T-helper 2 cell treated with Interferon-gamma antibody and Interleukin-4, amounts not matched to agents 100 ng/mL and 5 ng/mL, for 36 hours (primary cell): ENCODE measurements at regions not wholly inside any gene's neighbourhood (a gene's known extent, or its start where the extent isn't known, plus 50 kb on each side); places are given as distances from the start of the nearest gene placed in this dataset.

Experiments used
- intact Hi-C: fragments of 100-400 bp; cut with micrococcal nuclease; formaldehyde crosslinking; loops from one replicate; pipeline ENCODE4 v1.15.1; 2023

DNA sequence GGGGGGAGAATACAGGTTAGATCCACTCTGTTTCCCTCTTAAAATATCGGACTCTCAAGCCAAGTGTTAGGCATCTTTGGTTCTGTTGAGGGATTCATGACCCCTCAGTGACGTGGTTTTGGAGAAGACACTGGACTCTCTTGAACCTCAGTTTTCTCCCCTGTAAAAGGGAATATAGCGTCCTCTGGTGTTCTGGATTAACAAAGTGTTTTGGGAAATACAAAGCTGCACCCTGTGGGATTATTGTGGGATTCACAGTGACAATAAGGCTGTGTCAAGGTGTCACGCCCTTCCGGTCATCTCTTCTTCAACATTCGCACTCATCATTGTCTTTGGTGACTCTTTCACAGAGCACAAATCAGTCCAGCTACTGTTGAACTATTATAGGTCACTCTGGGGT lies 139.0 kb downstream of the IRX1 start:
- intact Hi-C loops = no loop called here

DNA sequence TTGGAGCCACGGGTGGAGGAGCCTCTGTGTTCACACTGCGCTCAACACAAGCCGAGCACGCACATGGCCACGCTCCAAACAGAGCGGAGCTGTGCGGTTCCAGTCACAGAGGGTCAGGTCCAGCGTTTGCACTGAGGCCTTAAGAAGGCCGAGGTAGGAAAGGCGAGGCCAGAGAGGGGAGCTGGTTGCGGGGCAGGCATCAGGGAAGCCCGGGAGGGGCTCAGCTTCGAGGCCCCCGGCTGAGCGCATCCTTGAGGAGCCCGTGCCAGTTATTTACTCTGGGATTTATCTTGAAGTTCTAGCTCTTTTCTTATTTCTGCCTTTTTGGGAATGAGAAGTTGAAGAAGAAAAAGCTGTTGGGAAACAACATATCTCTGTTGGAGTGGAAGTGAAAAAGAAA lies 140.8 kb downstream of the IRX1 start:
- intact Hi-C loops = no loop called here

DNA sequence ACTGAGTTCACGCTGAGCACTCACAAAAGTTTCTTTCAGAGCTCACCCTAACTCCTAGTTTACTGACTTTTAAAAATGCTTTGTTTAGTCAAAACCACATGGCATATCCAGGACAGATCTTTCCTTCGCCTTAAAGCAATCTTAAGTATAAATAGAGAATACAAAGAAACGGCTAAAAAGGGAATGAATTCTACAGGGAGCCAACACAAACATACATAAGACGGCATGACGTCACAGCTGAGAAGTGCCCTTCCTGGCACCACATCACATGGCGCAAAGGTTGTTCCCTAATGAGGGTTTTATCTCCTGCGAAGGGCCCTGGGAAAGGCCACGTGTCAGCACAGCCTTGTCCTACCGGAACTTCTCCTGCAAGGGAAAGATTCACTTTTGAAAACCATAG lies 141.3 kb downstream of the IRX1 start:
- intact Hi-C loops = no loop called here

DNA sequence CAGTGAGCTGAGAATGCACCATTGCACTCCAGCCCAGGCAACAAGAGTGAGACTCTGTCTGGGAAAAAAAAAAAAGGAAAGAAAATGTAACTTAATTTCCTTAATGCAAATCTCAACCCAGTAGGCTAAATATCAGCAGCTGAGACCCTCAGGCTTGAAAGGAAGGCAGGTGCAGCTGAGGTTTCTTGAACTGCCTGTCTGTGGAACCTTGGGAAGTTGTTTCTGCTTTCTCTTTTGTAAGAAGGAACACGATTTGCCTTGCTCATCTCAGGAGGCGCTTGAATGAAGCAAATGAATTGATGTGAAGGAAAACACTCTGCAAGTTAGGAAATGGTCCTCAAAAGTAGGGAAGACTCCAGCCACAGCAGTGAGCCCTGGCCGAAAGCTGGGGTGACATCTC lies 143.3 kb downstream of the IRX1 start:
- intact Hi-C loops = no loop called here

DNA sequence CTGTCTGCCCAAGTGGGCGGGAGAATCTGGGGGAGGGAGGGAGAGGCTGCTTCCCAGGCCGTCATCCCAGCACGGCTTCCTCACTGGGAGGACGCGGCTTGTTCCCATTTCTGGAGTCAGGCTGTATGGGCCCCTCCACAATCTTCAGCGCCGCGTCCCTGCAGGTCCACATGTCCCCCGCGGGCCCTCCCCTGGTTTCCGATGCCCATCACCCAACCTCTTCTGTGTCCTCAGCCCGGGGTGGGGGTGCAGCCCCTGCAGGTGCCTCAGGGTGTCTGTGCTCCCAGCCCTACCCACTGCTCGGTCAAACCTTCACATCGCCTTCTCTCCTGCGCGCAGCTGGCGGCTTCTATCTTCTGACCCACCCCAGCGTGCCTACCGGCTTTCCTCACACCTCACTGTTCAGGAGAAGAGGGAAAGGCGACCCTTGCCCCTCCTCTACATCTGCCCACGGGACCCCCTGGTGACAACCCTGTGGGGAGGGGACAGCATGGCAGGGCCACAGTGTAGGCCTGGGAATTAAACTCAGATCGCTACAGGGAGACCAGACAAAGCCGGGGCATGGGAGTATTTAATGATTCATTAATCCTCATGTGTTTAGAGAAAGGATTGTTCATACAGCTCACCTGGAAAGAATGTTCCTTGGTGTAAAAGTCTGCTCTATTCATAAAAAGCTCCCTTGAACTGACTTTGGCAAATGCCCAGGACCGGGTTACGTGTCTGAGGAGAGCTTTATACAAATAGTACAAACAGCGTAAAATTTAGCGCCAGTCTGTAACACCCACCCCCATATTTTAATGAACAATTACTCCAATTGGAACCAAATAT lies 145.1 kb downstream of the IRX1 start:
- intact Hi-C loops = no loop called here

DNA sequence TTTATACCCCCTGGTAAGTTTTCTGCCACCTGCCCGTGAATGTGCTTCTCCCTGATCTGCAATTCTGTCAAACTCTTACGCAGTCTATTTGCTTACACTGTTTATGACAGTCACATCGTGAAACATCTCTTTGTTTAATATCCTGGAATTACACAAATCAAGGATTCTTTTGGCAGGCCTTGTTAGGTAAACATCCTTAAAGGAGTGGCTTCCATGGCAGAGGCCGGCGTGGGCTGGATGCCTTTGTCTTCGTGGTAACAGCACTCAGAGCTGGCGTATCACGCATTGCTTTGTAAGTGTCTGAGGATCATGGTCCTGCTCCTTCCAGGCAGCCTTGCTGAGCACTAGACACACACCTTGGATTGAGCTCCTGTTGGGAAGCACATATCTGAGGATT lies 145.7 kb downstream of the IRX1 start:
- intact Hi-C loops = no loop called here

DNA sequence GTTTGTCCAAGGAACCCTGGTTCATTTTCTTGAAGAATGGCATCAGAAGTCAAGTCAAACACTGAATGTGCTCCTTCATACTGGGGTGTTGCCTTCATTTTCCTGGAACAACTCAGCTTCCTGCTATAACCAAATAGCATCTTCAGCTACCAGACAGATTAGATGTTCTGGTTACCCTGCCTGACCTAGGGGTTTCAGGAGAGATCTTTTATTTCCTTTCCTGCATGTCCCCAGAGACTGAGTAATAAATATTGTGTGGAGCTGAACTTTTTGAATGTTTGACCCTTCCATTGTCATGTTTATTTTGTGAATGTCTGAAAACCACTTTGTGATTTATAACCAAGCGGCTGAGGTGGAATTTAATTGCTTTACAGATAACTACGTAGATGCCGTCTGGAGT lies 147.1 kb downstream of the IRX1 start:
- intact Hi-C loops = no loop called here

DNA sequence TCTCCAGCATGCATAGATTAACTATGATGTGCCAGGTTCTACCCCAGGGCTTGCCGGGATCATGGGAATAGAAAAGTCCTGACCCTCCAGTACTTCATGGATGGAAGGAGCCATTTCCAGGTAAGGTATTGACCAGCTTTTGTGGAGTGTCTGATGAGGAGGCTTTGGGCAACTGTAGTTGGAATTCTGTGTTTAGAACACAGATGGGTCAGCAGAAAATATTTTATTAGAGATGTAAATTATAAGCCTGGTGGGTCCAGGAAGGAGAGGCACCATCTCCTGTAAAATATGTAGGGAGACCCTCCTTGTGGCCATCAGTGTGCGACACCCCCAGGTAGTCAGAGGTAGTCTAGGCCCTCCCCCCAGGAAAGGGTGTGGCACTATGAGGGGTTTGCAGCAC lies 156.2 kb downstream of the IRX1 start:
- intact Hi-C loops = no loop called here

DNA sequence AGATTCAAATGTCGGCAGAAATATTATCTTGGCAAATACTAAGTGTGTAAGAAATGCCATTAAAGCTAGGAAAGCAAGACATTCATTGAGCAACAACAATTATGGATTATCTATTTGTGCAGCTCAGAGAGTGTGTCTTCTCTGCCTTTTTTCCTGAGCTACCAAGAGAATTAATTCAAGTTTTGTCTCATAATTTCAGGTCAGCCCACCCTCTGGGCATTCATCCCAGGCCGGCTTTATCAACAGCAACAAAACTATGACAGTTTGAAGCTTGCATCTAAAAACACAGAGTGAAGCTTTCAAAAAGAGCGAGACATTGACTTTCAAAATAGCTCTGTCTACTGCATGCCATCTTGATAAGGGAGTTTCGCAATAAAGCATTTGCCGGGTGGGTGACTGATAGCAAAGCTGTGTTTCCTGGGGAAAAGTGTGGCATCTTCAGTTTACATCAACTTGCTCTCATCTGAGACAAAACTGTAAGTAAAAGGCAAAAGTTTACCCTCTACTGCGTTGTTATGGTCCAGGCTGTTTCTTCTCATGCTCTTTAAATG lies 182.4 kb downstream of the IRX1 start:
- intact Hi-C loops = no loop called here

DNA sequence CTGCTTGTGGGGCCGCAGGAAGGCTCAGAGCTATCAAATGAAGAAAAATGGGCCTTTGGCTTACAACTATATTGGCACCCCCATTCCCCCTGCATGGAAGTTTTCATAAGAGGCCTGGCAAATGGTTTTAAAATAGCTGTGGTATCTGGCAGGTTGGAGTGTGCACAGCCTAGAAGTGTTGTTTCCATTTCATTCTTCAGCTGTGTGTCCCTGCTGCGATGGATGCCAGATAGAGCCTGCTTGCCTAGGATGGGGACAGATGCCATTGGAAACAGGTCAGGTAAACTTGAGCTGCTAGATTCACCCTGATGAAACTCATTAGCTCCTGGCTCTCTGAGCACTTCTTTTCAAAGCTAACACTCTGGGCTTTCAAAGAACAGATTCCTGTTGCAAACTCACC lies 183.3 kb downstream of the IRX1 start:
- intact Hi-C loops = no loop called here

DNA sequence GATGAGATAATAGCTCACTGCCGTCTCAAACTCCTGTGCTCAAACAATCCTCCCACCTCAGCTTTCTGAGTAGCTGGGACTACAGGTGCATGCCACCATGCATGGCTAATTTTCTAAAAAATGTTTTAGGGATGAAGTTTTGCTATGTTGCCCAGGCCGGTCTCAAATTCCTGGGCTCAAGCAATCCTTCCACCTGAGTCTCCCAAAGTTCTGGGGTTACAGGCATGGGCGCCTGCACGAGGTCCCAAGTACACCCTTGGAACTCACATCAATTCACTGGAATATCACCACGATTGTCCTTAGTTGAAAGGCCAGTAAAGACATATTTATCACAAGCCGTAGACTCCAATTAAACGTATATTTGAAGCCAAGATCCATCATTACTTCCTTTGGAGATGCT lies 184.6 kb downstream of the IRX1 start:
- intact Hi-C loops = no loop called here

DNA sequence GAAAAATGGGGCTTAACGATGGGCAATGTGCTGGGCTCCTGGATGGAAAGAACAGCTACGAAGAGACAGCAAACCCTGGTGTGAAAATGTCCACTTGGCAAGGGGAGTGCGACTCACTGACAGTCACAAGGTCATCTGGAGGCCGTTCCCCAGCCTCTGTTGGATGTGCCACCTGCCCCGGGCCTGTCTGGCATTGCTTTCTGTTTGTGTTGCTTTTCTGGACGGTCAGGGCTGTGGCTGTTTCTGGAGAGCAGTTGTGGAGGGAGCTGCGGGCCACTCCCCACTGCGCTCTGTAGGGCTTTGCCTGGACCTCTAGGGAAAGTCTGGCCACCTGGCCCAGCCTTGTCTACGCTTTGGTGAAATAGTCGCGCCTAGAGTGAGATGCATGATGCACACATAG lies 185.3 kb downstream of the IRX1 start:
- intact Hi-C loops = no loop called here

DNA sequence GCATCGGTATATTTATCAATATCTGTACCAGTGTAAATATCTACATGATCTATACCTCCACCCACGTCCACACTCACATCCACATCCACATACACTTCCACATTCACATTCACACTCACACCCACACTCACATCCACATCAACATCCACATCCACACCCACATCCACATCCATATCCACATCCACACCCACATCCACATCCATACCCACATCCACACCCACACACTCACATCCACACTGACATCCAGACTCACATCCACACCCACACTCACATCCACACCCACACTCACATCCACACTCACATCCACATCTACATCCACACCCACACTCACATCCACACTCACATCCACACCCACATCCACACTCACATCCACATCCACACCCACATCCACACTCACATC lies 189.2 kb downstream of the IRX1 start:
- intact Hi-C loops = no loop called here

DNA sequence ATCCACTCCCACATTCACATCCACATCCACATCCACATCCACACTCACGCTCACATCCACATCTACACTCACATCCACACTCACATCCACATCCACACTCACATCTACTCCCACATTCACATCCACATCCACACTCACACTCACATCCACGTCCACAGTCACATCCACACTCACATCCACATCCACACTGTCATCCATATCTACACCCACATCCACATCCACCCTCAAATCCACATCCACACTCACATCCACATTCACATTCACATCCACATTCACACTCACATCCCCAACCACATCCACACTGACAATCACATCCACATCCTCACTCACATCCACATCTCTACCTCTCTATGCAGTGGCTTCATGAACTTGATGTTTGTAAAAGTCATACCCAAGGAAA lies 190.5 kb downstream of the IRX1 start:
- intact Hi-C loops = no loop called here

DNA sequence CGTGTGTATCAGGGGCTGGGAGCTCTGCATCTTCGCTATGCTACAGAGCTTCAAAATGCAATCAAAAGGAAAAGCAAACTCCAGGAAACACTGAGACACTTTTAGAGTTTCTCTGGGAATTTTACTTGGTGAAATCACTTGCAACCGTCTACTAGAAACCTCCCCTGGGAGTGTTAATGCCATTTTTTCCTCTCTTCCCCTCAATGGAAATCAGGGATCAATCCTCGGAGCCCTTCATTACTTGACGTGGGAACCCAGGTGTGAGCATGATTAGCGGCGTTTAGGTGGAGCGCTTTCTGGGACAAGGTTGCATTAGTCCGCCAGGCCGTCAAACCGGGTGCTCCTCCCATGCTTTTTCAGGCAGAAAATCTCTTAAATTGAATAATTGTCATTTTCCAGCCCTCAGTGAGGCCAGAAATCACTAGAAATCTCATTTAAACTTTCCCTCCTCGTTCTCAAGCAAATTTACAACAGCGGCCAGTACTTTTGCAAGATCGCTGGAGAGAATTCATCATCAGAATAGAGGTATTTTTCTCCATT lies 191.3 kb downstream of the IRX1 start:
- intact Hi-C loops = no loop called here

DNA sequence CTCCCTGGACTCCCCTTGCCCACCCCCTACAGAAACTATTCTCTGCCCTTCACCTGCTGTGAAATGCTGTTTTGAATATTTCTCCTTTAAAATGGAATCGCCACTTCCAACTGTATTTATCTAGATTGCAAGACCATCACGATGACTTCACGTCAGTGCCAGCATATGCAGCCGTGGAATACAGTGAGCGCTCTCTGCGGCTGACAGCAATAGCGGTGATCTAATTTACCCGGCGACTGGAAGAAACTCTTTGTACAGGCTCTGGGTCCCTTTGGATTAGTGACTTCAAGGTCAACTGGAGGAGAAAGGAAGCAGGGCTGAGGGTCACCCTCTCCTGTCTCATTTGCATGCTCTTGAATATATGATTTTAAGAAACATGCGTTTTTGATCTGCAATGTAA lies 192.0 kb downstream of the IRX1 start:
- intact Hi-C loops = no loop called here

DNA sequence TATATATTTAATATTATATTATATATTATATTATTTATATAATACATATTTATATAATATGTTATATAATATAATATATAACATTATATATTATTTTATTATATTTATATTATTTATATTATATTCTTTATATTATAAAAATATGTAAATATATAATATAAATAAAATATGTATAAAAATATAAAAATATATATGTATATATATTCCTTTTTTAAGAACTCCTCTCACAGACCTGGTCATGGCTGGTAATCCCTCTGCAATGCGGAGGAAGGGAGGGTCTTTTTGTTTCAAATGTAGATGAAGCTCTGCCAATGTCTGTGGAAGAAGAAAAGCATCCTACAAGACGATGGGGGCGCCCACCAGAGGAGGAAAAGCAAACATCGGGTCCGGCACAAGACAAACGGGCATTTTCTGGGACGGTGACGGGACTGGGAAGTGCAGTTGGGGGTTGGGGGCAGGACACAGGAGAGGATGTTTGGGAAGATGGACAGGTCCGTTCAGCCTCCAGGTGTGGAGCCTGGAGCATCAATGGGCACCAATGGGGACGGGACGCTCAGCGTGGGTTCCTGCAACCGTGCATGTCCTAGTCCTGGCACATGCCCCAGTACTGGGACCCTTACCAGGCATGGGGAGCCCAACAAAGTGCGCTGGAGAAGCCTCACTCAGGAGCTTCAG lies 194.0 kb downstream of the IRX1 start:
- intact Hi-C loops = no loop called here

DNA sequence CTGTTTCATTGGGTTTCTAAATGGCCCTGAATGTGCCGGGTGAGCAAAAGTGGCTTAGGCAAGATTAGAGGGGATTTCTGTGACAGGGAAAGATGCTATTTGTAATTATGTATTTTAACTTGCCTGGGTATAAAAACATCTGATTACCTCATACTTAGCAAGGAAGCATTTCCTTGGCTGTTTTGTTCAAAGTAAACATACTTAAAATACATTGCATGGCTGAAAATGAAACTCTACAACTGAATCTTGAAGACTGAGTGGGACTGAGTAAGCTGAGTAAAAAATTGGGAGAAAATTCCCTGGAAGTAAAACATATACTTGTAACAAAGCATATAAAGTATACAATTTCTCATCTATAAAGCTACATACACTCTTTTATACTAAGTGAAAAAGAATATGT lies 197.5 kb downstream of the IRX1 start:
- intact Hi-C loops = no loop called here

DNA sequence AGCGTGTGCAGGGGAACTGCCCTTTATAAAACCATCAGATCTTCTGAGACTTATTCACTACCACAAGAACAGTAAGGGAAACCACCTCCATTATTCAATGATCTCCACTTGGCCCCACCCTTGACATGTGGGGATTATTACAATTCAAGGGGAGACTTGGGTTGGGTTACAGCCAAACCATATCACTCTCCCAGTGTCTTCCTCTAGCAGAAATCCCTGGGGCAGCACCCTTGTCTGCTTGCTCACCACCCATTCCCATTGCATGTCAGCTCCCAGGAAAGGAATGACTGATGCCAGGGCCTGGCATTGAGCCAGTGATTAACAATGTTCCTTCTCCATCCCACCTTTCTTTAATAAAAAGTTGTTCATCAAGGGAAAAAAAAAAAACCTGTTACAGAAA lies 199.0 kb downstream of the IRX1 start:
- intact Hi-C loops = no loop called here

DNA sequence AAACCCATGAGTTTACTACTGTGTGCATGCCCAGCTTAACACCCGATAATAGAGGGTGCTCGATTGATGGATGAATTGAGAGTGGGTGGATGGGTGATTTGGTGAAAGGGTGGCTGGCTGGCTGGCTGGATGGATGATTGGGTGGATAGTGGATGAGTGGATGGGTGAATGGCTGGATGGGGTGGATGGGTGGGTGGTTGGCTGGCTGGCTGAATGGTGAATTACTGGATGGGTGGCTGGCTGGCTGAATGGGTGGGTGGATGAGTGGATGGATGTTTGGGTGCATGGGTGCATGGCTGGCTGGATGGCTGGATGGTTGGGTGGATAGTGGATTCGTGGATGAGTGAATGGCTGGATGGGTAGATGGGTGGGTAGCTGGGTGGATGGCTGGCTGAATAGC lies 201.1 kb downstream of the IRX1 start:
- intact Hi-C loops = no loop called here

DNA sequence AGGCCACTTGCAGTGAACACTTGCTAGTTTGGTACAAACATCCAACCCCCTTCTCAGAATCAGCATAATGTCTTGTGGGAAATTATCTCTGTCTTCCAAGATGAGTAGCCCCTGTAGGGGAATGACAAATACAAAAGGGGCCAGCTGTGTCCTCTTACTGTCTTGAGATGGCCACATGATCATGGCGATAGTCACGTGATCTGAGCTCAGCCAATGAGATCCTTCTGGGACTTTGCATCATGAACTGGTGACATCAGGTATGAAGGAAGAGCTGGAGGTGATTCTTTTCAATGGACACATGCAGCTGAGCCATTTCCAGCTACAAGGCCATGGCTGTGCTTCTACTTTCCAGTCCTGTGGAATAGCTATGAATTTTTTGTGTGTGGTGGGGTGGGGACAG lies 206.3 kb downstream of the IRX1 start:
- intact Hi-C loops = no loop called here

DNA sequence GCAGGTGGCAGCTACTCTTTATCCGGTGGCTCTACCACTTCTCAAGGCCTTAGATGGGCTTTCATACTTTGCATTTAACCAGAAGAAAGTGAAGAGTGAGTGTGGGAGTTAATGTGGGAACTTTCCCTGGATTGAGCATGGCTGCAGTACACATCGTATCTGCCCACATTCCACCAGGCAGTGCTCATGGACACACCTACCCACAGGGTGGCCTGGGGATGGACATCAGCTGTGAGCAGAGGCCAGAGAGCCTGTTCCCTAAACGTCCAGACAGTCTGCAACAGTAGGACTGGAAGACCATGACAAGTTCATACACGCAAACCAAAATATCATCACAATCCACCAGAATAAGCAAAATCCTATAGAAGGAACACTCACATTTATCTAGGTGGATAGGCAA lies 213.8 kb downstream of the IRX1 start:
- intact Hi-C loops = no loop called here

DNA sequence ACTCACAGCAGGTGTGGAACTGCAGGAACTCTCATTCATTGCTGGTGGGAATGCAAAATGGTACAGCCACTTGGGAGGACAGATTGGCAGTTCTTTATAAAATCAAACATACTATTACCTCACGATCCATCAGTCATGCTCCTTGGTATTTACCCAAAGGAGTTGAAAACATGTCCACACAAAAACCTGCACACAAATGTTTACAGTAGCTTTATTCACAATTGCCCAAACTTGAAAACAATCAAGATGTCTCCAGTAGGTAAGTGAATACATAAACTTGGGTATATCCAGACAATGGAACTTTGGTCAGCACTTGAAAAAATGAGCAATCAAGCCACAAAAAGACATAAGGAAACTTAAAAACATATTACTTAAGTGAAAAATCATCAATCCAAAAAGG lies 215.5 kb downstream of the IRX1 start:
- intact Hi-C loops = no loop called here
